CD14-positive monocyte (primary cell): ENCODE measurements at regions not wholly inside any gene's neighbourhood (a gene's known extent, or its start where the extent isn't known, plus 50 kb on each side); places are given as distances from the start of the nearest gene placed in this dataset.

Experiments
- DNase-seq, 3 donors: peaks; one replicate each; pipeline ENCODE4 v3.0.0-alpha.2; 2011 to 2022
- H2AFZ ChIP-seq: 2 replicates; pipeline ENCODE4 v1.6.0; 2012; ENCODE audit warnings: mild to moderate bottlenecking, low read depth, low read length, inconsistent platforms; ENCODE audit not compliant: insufficient read depth, poor library complexity, severe bottlenecking
- H3K27ac ChIP-seq, 2 donors: 1 replicate in 1 of 2; 2 replicates in 1 of 2; pipeline ENCODE4 v1.5.1; 2012 to 2013; ENCODE audit warnings: low read length in 2 of 2, control low read depth in 1 of 2, inconsistent platforms in 1 of 2, low read depth in 1 of 2, mild to moderate bottlenecking in 1 of 2
- H3K27me3 ChIP-seq, 2 donors: one replicate each; pipeline versions ENCODE4 v1.6.0 to v1.6.1; 2011 to 2013; ENCODE audit warnings: low read length in 2 of 2; ENCODE audit not compliant: control insufficient read depth in 2 of 2, insufficient read depth in 2 of 2
- H3K36me3 ChIP-seq, 2 donors: replicated peaks in 1 of 2; 1 replicate in 1 of 2; 2 replicates in 1 of 2; pipeline versions ENCODE4 v1.5.1 to v1.6.1; 2012 to 2013; ENCODE audit warnings: low read length in 2 of 2, control low read depth in 1 of 2, inconsistent platforms in 1 of 2, mild to moderate bottlenecking in 1 of 2; ENCODE audit not compliant: insufficient read depth in 2 of 2, control insufficient read depth in 1 of 2
- H3K4me1 ChIP-seq, 2 donors: 1 replicate in 1 of 2; 2 replicates in 1 of 2; pipeline versions ENCODE4 v1.5.1 to v1.6.1; 2012 to 2013; ENCODE audit warnings: low read length in 2 of 2, control low read depth in 1 of 2, inconsistent platforms in 1 of 2, mild to moderate bottlenecking in 1 of 2, moderate library complexity in 1 of 2; ENCODE audit not compliant: insufficient read depth in 2 of 2, control insufficient read depth in 1 of 2
- H3K4me2 ChIP-seq: replicated peaks from 2 replicates; pipeline ENCODE3; 2012; ENCODE audit warnings: low read length, moderate library complexity, mild to moderate bottlenecking; ENCODE audit not compliant: poor library complexity, severe bottlenecking; ENCODE audit errors: extremely low read depth
- H3K4me3 ChIP-seq, 3 experiments: fragments of 200-600 bp in 1 of 3; sonication (generic) in 1 of 3; replicated peaks in 1 of 3; 1 replicate in 2 of 3; 2 replicates in 1 of 3; pipeline ENCODE4 v1.5.1; 2011 to 2013; ENCODE audit warnings: low read length in 3 of 3, mild to moderate bottlenecking in 3 of 3, control low read depth in 2 of 3, low read depth in 2 of 3, inconsistent platforms in 1 of 3, moderate library complexity in 1 of 3
- H3K79me2 ChIP-seq: 2 replicates; pipeline ENCODE4 v1.6.0; 2012; ENCODE audit warnings: mild to moderate bottlenecking, control low read depth, inconsistent platforms, low read length, moderate library complexity; ENCODE audit not compliant: insufficient read depth
- H3K9ac ChIP-seq: 2 replicates; pipeline ENCODE4 v1.6.0; 2017; ENCODE audit warnings: low read length, mild to moderate bottlenecking; ENCODE audit not compliant: insufficient read depth, poor library complexity, severe bottlenecking
- H3K9me3 ChIP-seq, 2 donors: replicated peaks in 1 of 2; 1 replicate in 1 of 2; 2 replicates in 1 of 2; pipeline versions ENCODE4 v1.5.1 to v1.6.1; 2012 to 2013; ENCODE audit warnings: low read length in 2 of 2, control low read depth in 1 of 2; ENCODE audit not compliant: control insufficient read depth in 1 of 2, insufficient read depth in 1 of 2
- H4K20me1 ChIP-seq: 2 replicates; pipeline ENCODE4 v1.6.0; 2012; ENCODE audit warnings: mild to moderate bottlenecking, low read length, control low read depth, moderate library complexity; ENCODE audit not compliant: insufficient read depth
- H3K27ac Mint-ChIP-seq, 7 donors: one replicate each; pipeline ENCODE4 v1.8.0; 2020; ENCODE audit warnings: mild to moderate bottlenecking in 7 of 7, mixed read lengths in 7 of 7, moderate library complexity in 6 of 7, inconsistent platforms in 2 of 7
- H3K27me3 Mint-ChIP-seq, 3 donors: one replicate each; pipeline ENCODE4 v1.8.0; 2021 to 2022; ENCODE audit warnings: low read depth in 3 of 3, mild to moderate bottlenecking in 3 of 3, mixed read lengths in 3 of 3, moderate library complexity in 3 of 3, inconsistent platforms in 1 of 3
- H3K36me3 Mint-ChIP-seq, 2 donors: one replicate each; pipeline ENCODE4 v1.8.0; 2020; ENCODE audit warnings: mixed read lengths in 2 of 2, inconsistent platforms in 1 of 2, mild to moderate bottlenecking in 1 of 2
- H3K4me1 Mint-ChIP-seq: one replicate; pipeline ENCODE4 v1.8.0; 2020; ENCODE audit warnings: mild to moderate bottlenecking, mixed read lengths
- H3K4me3 Mint-ChIP-seq, 2 donors: one replicate each; pipeline ENCODE4 v1.8.0; 2020; ENCODE audit warnings: mild to moderate bottlenecking in 2 of 2, mixed read lengths in 2 of 2, moderate library complexity in 1 of 2
- H3K9me3 Mint-ChIP-seq, 7 donors: one replicate each; pipeline ENCODE4 v1.8.0; 2020 to 2022; ENCODE audit warnings: mixed read lengths in 7 of 7, mild to moderate bottlenecking in 6 of 7, moderate library complexity in 6 of 7, inconsistent platforms in 2 of 7
- CTCF ChIP-seq: fragments of 200-600 bp; IDR thresholded peaks from one replicate; pipeline ENCODE4 v1.8.0; 2022; ENCODE audit warnings: antibody characterized with exemption, mild to moderate bottlenecking
- WGBS: methylation state at CpG from one replicate; pipeline ENCODE4 v1.1.5; 2013; ENCODE audit warnings: missing lambda C conversion rate; ENCODE audit not compliant: insufficient coverage; 5-methylcytosine and 5-hydroxymethylcytosine counted together
- intact Hi-C, 2 donors: fragments of 100-400 bp; cut with micrococcal nuclease; formaldehyde crosslinking; loops; one replicate each; pipeline versions ENCODE4 v1.15.0 to v1.15.1; 2023

- intact Hi-C loops = no loop called here
- Histone ChIP-seq H3K27ac (no peak overlapping the region), H2AFZ (no peak overlapping the region), H3K36me3 (no peaks in the 10 kb centered on the region), H3K4me2 (no peak overlapping the region), H3K4me3 (no peak overlapping the region), H3K9ac (no peak overlapping the region), H3K4me1 (no peaks in the 10 kb centered on the region), H3K9me3 (no peaks in the 10 kb centered on the region), H4K20me1 (no peaks in the 10 kb centered on the region), H3K27me3 (no peaks in the 10 kb centered on the region), H3K79me2 (no peaks in the 10 kb centered on the region)
- Mint-ChIP-seq H3K36me3 (no peaks in the 10 kb centered on the region), H3K4me3 (no peak overlapping the region), H3K9me3 (peaks cover 0 to 5% (median 3%) of the 10 kb centered on the region in 7 donors), H3K4me1 (no peaks in the 10 kb centered on the region), H3K27ac (no peak overlapping the region), H3K27me3 (peaks cover 0 to 2% (median 0%) of the 10 kb centered on the region in 3 donors)
- TF ChIP-seq CTCF = no peak
- WGBS = 29% methylated on average over 1 of the region's 2 CpGs
- no peak for DNase-seq
Measured at GRCh38 chr2:5393474-5393873, 298.7 kb upstream of the SOX11 start.

- Mint-ChIP-seq H3K27ac (no peak overlapping the region), H3K9me3 (peaks cover 0 to 6% (median 3%) of the 10 kb centered on the region in 7 donors)
Measured at GRCh38 chr2:5394223-5394622, 298.0 kb upstream of the SOX11 start.

More at GRCh38 chr2:5394223-5394622, 298.0 kb upstream of the SOX11 start:
- no peaks in the 10 kb centered on the region for H3K4me1 ChIP-seq
- Mint-ChIP-seq H3K4me3 (no peak overlapping the region), H3K4me1 (no peaks in the 10 kb centered on the region), H3K36me3 (no peaks in the 10 kb centered on the region), H3K27me3 (peaks cover 0 to 2% (median 0%) of the 10 kb centered on the region in 3 donors)
- H3K27me3 ChIP-seq = no peaks in the 10 kb centered on the region
- H3K36me3 ChIP-seq = no peaks in the 10 kb centered on the region
- intact Hi-C loops = no loop called here
- no peak overlapping the region for H3K9ac ChIP-seq
- no peak for TF ChIP-seq CTCF
- H3K4me2 ChIP-seq = no peak overlapping the region
- no peak overlapping the region for H2AFZ ChIP-seq
- no peaks in the 10 kb centered on the region for H3K9me3 ChIP-seq
- H3K4me3 ChIP-seq = no peak overlapping the region
- WGBS = 57% methylated on average over 1 of the region's 5 CpGs
- DNase-seq = no peak
- no peaks in the 10 kb centered on the region for H4K20me1 ChIP-seq
- H3K79me2 ChIP-seq = no peaks in the 10 kb centered on the region
- H3K27ac ChIP-seq = no peak overlapping the region
